Heart left ventricle (tissue), 16 donors: ENCODE measurements at regions not wholly inside any gene's neighbourhood (a gene's known extent, or its start where the extent isn't known, plus 50 kb on each side); places are given as distances from the start of the nearest gene placed in this dataset.

ENCODE experiments used
- ATAC-seq, 4 donors: fragments of 200-7000 bp; cut with Tn5 transposase; one replicate each; pipeline ENCODE4 v1.9.1; 2020 to 2022; ENCODE audit warnings: moderate library complexity in 4 of 4, mild to moderate bottlenecking in 3 of 4, moderate number of reproducible peaks in 1 of 4
- DNase-seq, 5 donors: peaks; one replicate each; pipeline ENCODE4 v3.0.0-alpha.2; 2020
- H3K27ac ChIP-seq, 12 donors: fragments of 200-600 bp; sonication (generic) in 4 of 12; one replicate each; pipeline versions ENCODE4 v1.5.0 to v1.8.0; 2016 to 2022; ENCODE audit warnings: mild to moderate bottlenecking in 2 of 12
- H3K27me3 ChIP-seq, 9 donors: fragments of 200-600 bp; sonication (generic) in 2 of 9; one replicate each; pipeline versions ENCODE4 v1.5.1 to v1.8.0; 2016 to 2022; ENCODE audit warnings: mild to moderate bottlenecking in 3 of 9
- H3K36me3 ChIP-seq, 9 donors: fragments of 200-600 bp; sonication (generic) in 2 of 9; one replicate each; pipeline versions ENCODE4 v1.5.0 to v1.8.0; 2018 to 2022; ENCODE audit warnings: mild to moderate bottlenecking in 2 of 9
- H3K4me1 ChIP-seq, 12 donors: fragments of 200-600 bp; sonication (generic) in 4 of 12; one replicate each; pipeline versions ENCODE4 v1.5.0 to v1.8.0; 2016 to 2022; ENCODE audit warnings: mild to moderate bottlenecking in 3 of 12
- H3K4me3 ChIP-seq, 12 donors: fragments of 200-600 bp; sonication (generic) in 4 of 12; one replicate each; pipeline versions ENCODE4 v1.5.0 to v1.8.0; 2017 to 2022; ENCODE audit warnings: mild to moderate bottlenecking in 9 of 12, moderate library complexity in 4 of 12
- H3K9me3 ChIP-seq, 12 donors: fragments of 200-600 bp; sonication (generic) in 4 of 12; one replicate each; pipeline versions ENCODE4 v1.5.0 to v1.8.0; 2016 to 2022; ENCODE audit warnings: mild to moderate bottlenecking in 1 of 12
- CTCF ChIP-seq, 12 donors: fragments of 200-600 bp; sonication (generic) in 4 of 12; IDR thresholded peaks; one replicate each; pipeline versions ENCODE4 v1.5.0 to v1.8.0; 2018 to 2022; ENCODE audit warnings: antibody characterized with exemption in 12 of 12, mild to moderate bottlenecking in 5 of 12
- POLR2A ChIP-seq, 2 donors: fragments of 450-650 bp; IDR thresholded peaks; one replicate each; pipeline ENCODE4 v1.6.1; 2017; ENCODE audit warnings: antibody characterized with exemption in 2 of 2, mild to moderate bottlenecking in 2 of 2, moderate library complexity in 2 of 2
- WGBS, 4 donors: extraction: QIAGEN DNeasy Blood & Tissue Kit in 2 of 4; methylation state at CpG; one replicate each; pipeline versions ENCODE4 v1.1.5 to v1.1.7; 2013 to 2018; 5-methylcytosine and 5-hydroxymethylcytosine counted together
- intact Hi-C, 10 donors: fragments of 100-400 bp; cut with DNase I; formaldehyde crosslinking; loops; one replicate each; pipeline versions ENCODE4 v1.11.1 to v1.14.2; 2022
- donor health status: ischemic (EF 13 %, LVEDD 7.1; RV severe dilation, severe dysfunction).
- donor health status: healthy with polysubstance abuse.
- donor health status: DM: no; HTN: yes; CAD: no.
- donor health status: DM: no; HTN: no; CAD: no.
- donor health status: ischemic (EF 25% LVEDD 6.9; RV normal size, moderate dysfunction).
- donor health status: ischemic (EF 25% LVEDD 5.7; RV mildly dilated, moderate dysfunction).
- donor health status: healthy.
- donor health status: DM: yes; HTN: yes; CAD: no.
- donor health status: ischemic (EF 35%, LVEDD 5.7; RV mildly dilated, moderate dysfunction).
- donor health status: nonischemic (EF 11% LVEDD 7.7; RV severe dilation, severe dysfunction).
- donor health status: DM: yes; HTN: yes; CAD: no.
- donor health status: PGD.
- donor health status: ischemic (EF 29% LVEDD 5.4; RV normal size, mild dysfunction).
- donor health status: nonischemic (EF 23%, LVEDD 6.1; RV moderate dilation, normal function).

- no peaks in the 10 kb centered on the region for H3K27me3 ChIP-seq
- intact Hi-C loops = no loop called here
- no peaks in the 10 kb centered on the region for H3K9me3 ChIP-seq
- no peak for DNase-seq
- H3K27ac ChIP-seq = no peak overlapping the region
- no peak overlapping the region for H3K4me3 ChIP-seq
- no peaks in the 10 kb centered on the region for H3K36me3 ChIP-seq
- peaks cover 0 to 4% (median 0%) of the 10 kb centered on the region in 12 donors for H3K4me1 ChIP-seq
- no peak for ATAC-seq
- TF ChIP-seq POLR2A (IDR thresholded peaks at IDR 0.05) = no peak
- no peak for TF ChIP-seq CTCF (IDR thresholded peaks at IDR 0.05)
- WGBS, 4 donors = 67 to 88% (median 74%) methylated on average over 4 of the region's 4 CpGs
Observed at GRCh38 chr1:219782311-219782710, 146.0 kb downstream of the SLC30A10 start.

GRCh38 chr1:219781491-219781890 lies 146.9 kb downstream of the SLC30A10 start:
- H3K27ac ChIP-seq = no peak overlapping the region
- TF ChIP-seq CTCF (IDR thresholded peaks at IDR 0.05) (no peak), POLR2A (IDR thresholded peaks at IDR 0.05) (no peak)
- no peaks in the 10 kb centered on the region for H3K27me3 ChIP-seq
- no peak overlapping the region for H3K4me3 ChIP-seq
- no peaks in the 10 kb centered on the region for H3K36me3 ChIP-seq
- intact Hi-C loops = no loop called here
- H3K9me3 ChIP-seq = no peaks in the 10 kb centered on the region
- DNase-seq = no peak
- ATAC-seq = no peak
- peaks cover 0 to 4% (median 0%) of the 10 kb centered on the region in 12 donors for H3K4me1 ChIP-seq

GRCh38 chr1:219778793-219779369 lies 149.5 kb downstream of the SLC30A10 start:
- Histone ChIP-seq H3K36me3 (no peaks in the 10 kb centered on the region), H3K4me3 (no peak overlapping the region), H3K9me3 (no peaks in the 10 kb centered on the region), H3K4me1 (no peaks in the 10 kb centered on the region), H3K27me3 (no peaks in the 10 kb centered on the region), H3K27ac (no peak overlapping the region)
- intact Hi-C loops = no loop called here
- TF ChIP-seq POLR2A (IDR thresholded peaks at IDR 0.05) = no peak
- TF ChIP-seq CTCF (IDR thresholded peaks at IDR 0.05) = no peak
- 87 to 93% (median 90%) methylated on average over 4 of the region's 4 CpGs for WGBS, 4 donors
- no peak for DNase-seq
- ATAC-seq = no peak

- H3K4me3 ChIP-seq = no peak overlapping the region
- DNase-seq (no peak), ATAC-seq (no peak)
- no peak for TF ChIP-seq CTCF (IDR thresholded peaks at IDR 0.05)
- no peak for TF ChIP-seq POLR2A (IDR thresholded peaks at IDR 0.05)
- peaks cover 0 to 4% (median 0%) of the 10 kb centered on the region in 12 donors for H3K4me1 ChIP-seq
- 74 to 82% (median 76%) methylated on average over 3 of the region's 3 CpGs for WGBS, 4 donors
- intact Hi-C loops = no loop called here
- H3K36me3 ChIP-seq = no peaks in the 10 kb centered on the region
- H3K27ac ChIP-seq = no peak overlapping the region
- no peaks in the 10 kb centered on the region for H3K9me3 ChIP-seq
- H3K27me3 ChIP-seq = no peaks in the 10 kb centered on the region
Observed at GRCh38 chr1:219778110-219778509, 150.2 kb downstream of the SLC30A10 start.
